ENCODE measurements at regions not wholly inside any gene's neighbourhood (a gene's known extent, or its start where the extent isn't known, plus 50 kb on each side); places are given as distances from the start of the nearest gene placed in this dataset.

DNA sequence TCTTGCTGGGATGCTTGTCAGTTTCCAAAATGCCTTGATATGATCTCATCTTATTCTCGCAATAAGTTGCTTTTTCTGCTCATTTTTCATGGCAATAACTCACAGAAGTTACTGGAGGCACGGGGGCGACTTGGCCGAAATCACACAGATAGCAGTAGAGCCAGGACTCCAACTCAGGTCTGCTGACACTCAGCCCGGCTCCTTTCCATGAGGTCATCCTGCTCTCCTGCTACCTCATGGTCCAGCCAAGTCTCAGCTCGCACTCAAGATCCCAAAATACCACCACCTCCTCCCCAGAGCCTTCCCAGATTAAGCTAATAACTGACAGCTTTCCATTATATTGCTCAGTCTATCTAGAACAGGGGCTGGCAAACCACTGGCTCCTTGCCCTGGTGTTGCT lies 269.5 kb downstream of the MAP2K4 start:
- DNase-seq (ENCODE audit: low spot score), result no peak

DNA sequence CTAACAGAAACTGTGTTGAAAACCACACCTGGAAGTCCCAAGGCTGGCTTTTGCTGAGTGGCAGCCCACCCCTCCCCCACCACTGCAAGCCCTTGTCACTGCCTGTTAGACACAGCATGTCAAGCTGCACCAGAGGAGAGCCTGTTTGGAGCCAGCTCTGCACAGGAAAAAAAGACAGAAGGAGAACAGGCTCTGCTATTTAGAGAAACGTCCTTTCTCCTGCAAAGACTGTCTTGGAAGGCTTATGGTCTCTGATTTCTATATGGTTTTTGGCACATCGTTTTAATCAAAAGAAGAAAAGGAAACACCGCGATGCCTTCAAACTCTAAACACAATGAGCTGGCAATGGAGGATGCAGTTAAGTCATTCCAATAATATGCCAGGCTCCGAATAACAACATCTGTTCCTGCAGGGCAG lies 275.5 kb downstream of the MAP2K4 start:
- DNase-seq (ENCODE audit: low spot score), result no peak

DNA sequence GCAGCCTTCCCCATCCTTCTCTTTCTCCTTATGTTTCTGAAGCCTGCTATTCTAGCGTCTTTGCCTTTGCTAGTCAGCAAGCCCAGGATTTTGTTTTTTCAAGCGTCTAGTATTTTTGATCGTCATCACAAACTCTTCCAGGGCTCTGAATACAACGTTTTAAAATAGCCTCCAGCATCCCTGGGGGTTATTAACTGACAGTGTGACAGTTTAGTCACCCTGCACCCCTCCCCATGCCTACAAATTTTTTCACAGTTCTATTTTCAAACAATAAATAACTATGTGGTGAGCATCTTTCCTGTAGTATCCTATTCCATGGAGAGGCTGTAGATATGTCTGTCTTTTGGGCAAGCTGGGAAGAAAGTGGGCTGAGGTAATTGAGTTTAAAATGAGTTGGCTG lies 280.9 kb downstream of the MAP2K4 start:
- no peak for DNase-seq (ENCODE audit: low spot score)

DNA sequence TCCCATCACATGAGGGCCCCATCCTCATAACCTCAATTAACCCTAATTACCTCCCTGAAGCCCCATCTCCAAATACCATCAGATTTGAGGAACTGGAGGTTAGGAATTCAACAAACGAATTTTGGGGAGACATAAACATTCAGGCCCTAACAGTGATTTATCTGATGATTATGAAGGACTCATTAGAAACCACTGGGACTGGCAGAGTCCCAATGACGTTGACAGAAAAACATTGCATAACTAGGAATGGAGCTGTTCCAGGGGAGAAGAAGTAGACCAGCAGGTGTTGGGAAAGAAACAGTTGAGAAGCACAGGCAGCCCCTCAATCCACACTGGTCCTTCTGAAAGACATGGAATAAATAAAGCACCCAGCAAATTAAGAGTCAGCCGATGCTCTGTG lies 282.0 kb downstream of the MAP2K4 start:
- DNase-seq (ENCODE audit: low spot score), result no peak

DNA sequence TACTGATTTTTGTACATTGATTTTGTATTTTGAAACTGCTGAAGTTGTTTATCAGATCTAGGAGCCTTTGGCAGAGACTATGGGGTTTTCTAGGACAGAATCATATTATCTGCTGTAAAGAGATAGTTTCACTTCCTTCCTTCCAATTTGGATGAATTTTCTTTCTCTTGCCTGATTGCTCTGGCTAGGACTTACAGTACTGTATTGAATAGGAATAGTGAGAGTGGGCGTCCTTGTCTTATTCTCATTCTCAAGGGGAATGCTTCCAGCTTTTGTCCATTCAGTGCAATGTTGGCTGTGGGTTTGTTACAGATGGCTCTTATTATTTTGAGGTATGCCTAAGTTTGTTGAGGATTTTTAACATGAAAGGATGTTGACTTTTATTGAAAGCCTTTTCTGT lies 290.1 kb downstream of the MAP2K4 start:
- no peak for DNase-seq (ENCODE audit: low spot score)

DNA sequence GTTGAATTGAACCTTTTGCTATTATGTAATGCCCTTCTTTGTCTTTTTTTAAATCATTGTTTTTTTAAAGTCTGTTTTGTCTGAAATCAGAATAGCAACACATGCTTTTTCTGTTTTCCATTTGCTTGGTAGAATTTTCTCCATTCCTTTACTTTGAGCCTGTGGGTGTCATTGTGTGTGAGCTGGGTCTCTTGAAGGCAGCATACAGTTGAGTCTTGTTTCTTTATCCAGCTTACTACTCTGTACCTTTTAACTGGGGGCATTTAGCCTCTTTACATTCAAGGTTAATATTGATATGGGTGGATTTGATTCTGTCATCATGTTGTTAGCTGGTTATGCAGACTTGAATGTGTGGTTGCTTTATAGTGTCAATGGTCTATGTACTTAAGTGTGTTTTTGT lies 292.0 kb downstream of the MAP2K4 start:
- DNase-seq (ENCODE audit: low spot score), result no peak

DNA sequence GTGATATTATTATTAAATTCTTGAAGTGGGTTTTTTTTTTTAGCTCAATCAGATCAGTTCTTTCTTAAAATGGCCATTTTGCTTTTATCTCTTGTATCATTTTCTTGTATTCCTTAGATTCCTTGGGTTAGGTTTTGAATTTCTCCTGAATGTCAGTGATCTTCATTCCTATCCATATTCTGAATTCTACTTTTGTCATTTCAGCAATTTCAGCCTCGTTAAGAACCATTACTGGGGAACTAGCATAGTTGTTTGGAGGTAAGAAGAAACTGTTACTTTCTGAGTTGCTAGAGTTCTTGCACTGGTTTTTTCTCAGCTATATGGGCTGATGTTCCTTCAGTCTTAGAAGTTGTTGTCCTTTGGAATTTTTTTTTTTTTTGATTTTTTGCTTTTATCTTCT lies 293.1 kb downstream of the MAP2K4 start:
- DNase-seq (ENCODE audit: low spot score), result no peak

DNA sequence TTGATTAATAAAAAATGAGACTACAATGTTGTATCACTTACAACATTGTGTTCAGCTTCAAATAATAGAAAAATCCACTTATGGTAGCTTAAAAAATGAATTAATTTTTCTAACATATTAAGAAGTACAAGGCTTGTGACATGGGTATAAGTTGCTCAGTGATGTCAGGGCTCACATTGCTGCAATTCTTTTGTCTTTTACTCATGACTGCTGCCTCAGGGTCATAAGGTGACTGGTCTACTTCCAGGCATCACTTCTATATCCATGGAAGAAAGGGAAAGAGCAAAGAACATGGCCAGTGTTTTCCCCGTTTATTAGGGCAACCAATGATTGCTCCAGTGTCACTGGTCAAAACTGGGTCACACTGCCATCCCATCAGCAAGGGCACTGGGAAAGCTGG lies 295.3 kb downstream of the MAP2K4 start:
- no peak for DNase-seq (ENCODE audit: low spot score)

DNA sequence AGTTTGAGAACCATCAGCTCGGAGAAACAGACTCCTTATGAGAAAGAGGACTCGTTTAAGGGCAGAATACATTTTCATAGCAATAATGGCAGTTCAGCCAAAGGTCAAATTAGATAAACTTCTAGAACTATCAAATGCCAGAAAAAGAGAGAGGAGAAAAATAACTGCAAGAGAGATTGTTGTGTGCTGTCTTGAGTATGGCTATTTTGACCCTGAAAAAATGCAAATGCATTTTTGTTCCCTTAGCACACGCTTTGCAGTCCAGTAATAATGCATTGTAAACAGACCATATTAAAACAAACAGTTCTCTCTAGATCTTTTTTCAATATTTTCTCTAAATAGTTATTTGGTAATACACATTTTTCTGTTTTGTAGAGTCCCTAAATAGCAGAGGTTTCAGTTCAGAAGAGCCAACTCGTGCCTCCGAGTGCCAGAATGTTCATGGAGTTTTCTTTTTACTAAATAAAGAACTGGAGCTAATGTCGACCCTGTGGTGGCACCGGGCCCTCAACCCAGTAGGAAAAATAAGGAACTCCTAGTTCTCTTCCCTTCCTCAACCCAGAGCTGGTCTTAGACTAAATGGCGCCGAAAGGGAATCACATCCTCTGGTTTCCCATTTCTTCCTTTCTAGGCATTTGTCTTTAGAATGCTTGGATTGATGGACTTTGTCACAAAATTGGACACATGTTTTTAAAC lies 298.0 kb downstream of the MAP2K4 start:
- DNase-seq (ENCODE audit: low spot score), result no peak

DNA sequence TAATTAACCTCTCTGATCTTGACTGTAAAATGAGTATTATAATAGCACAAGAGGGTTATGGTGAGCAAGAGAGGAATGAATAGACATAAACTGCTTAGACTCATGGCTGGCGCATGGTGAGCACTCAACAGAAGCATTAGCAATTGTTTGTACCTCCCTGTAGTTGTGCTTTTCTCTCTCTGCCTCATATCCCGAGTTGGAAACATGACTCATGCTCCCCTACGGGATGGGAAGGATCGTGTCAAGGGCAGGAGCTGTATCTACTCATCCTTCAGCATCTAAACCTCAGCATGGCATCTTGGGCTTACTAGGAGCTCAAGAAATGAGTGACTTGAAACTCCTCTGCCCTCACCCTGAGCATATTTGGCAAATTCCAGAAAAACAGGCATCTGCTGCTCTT lies 299.6 kb downstream of the MAP2K4 start:
- DNase-seq (ENCODE audit: low spot score), result no peak

DNA sequence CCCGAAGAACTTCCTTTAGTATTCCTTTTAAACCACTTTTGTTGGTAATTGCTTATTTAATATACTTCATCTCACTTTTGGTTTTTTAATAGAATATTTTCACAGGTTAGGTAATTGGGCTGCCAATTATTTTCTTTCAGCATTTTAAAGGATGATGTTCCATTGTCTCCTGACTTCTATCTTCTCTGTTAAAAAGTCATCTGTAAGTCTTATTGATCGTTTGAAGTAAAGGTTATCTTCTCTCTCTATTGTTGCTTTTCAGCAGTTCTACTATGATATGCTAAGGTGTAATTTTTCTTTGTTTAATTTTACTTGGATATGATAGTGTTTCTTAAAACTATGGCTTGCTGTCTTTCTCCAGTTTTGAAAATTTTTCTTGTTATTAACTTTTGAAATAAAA lies 307.5 kb downstream of the MAP2K4 start:
- no peak for DNase-seq (ENCODE audit: low spot score)

DNA sequence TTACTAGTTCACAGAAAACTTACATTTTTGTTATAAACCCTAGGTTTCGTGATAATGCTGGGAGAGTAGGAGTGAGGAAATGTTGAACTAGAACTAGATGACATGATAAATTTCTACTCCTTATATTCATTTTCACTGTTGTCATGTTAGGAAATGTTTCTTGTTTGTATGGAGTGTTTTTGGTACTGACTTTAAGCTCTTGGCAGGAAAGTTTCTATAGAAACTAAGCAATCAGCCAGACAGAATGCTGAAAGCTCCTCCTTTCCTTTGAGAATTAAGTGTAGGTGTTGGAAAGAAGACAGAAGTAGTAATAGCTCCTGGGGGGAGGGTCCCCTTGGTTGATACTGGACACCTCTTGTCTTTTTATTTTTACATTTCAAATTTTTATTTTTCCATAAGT lies 309.8 kb downstream of the MAP2K4 start:
- no peak for DNase-seq (ENCODE audit: low spot score)

DNA sequence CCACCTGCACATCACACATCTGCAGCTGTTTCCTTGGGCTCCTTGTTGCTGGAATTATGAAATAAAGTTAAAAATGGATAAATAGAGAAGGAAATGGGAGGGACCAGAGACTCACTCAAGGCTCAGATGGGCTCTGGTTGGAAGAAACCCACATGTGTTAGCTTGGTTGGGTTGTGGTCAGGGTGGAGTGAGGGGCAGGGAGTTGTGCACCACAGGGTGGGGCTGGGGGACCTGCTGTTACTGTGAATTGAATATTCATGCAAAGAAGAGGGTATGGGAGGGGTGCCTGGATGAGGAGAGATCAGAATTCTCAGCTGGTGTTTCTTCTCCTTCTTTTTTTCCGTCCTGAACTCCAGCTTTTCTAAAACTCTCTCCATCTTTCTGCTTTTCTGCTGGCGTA lies 320.7 kb downstream of the MAP2K4 start:
- DNase-seq (ENCODE audit: low spot score), result no peak

DNA sequence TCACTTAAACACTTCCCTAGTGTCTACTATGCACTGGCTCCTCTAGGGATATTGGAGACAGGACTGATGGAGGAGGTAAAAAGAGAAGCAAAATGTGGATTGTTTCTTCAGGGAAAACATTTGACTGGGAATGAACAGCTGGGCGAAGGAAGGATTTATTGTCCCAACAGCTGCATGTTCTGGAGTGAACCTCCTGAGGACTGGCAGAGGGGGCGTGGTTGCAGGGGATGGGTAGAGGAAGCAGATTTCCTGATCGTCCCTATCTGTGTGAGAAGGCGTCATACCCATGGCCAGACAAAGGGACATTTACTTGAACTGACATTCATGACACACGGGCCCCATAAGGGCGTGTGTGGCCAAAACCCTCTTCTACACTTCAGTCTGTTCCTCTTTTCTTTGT lies 321.5 kb downstream of the MAP2K4 start:
- DNase-seq (ENCODE audit: low spot score), result no peak

DNA sequence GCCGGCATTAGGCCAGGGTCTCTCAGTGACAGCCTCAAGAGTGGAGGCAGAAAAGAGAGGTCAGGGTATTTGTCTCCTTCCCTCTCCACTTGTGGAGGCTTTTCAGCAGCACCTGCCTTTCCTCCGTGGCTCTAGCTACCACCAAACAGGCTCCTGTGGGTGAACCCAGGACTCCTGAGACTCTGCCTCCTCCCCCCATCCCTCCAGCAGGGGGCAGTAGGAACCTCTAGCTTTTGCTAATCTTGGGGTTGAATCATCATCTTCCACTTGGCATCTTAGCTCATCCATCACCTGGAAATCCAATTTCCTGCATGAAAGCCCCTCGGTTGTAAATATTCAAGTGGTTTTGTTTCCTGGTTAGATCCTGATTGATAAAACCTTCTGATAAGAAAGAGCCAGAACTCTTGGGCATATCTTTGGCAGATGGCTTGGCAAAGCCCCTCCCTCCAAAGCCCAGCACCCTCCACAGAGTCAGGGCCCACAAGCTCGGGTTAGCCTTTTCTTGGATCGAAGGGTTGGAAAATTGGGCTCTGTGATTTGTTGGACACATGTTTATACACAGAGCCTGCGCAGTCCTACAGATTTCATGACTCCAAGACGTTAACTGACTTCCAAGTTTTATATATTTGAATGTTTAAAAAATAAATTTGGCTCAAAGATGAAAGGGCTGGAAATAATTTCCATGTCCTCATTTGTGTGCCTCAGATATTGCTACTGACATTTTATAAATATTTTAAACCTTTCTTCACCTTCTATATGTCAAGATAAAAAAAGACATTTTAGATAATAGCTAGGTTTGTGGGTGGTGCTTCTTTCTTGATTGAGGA lies 322.1 kb downstream of the MAP2K4 start:
- DNase-seq (ENCODE audit: low spot score), result no peak

DNA sequence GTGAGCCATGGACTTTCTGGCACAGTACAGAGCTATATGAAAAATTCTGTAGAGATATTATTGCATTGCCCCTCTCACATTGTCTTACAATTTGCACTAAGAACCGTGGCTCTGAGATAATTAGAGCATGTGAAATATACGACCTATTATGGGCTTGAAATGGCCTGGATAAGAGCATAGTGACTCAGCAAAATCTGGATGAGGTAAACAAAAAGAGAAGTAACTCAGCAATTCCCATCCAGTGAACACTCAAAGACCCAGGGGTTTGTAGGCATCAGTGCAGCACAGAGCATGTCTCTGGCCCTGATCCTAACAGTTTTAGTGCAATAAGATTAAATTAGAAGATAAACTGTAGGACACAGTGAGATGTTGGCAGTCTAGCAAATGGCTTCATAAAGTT lies 317.2 kb upstream of the MYOCD start:
- DNase-seq (ENCODE audit: low spot score), result no peak

DNA sequence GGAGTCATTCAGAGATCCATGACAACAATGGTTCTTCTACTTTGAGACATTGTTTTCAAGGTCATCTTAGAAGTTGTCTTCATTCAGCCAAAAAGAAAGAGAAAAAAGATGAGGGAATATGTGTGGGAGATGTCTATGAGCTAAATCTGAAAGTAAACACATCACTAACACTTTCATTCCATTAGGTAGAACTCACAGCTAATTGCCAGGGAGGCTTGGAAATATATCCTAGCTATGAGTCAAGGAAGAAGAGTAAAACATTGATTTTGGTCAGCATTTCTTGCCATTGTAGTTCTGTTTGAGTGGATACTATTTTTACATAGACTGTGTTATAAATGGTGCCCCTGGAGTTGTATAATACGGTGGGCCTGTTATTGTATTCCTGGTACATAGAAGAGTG lies 316.4 kb upstream of the MYOCD start:
- no peak for DNase-seq (ENCODE audit: low spot score)

DNA sequence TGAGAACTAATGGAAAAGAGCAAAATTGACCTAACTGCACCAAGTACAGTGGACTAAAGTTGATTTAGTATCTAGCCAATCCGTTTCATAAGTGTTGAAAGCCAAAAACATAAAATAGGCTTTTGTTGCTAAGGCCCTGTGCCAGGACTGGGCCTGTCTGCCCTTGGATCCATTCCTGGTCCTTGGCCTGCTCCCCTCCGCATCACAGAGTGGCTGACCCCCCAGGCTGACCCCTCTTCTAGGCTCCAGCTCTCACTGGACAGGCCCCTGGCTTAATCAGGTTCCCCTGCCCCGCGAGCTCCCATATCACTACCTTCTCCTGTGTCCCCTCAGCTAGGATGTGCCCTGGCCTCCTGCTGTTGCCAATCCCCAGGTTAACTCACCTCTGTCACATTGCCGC lies 313.6 kb upstream of the MYOCD start:
- DNase-seq (ENCODE audit: low spot score), result no peak

DNA sequence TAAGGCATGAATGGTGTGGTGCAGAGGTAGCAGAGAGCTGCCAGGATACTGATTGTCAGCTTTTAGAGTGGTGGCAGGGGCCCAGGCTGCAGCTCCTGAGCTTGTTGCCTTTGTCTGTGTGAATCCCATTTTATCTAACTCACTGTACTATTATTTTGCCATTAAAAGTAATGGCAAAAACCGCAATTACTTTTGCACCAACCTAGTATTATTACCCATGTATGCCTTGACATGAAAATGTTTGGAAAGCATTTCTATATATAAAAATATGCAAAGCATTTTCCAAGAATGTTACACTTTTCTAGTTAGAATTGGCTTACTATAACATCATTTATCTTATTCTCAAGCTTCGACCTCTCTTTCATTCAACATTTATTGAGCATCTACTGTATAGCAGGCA lies 308.1 kb upstream of the MYOCD start:
- no peak for DNase-seq (ENCODE audit: low spot score)

DNA sequence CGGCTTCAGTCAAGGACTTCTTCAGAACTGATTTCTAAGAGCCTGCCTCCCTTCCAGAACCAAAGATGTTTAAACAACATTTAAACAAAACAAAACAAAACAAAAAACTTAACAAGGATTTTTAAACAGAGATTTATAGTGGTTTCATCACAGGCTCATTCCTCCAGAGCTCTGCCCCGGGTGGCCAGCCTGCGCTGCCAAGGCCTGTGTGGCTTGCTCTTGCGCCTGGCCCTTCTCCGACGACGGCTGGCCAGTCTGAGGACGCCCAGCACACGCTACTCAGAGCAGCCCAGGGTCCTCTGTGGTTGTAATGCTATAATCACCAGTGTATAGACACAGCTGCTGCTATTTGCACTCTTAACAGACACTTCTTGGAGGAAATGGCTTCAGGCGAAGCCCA lies 307.2 kb upstream of the MYOCD start:
- DNase-seq (ENCODE audit: low spot score), result no peak

DNA sequence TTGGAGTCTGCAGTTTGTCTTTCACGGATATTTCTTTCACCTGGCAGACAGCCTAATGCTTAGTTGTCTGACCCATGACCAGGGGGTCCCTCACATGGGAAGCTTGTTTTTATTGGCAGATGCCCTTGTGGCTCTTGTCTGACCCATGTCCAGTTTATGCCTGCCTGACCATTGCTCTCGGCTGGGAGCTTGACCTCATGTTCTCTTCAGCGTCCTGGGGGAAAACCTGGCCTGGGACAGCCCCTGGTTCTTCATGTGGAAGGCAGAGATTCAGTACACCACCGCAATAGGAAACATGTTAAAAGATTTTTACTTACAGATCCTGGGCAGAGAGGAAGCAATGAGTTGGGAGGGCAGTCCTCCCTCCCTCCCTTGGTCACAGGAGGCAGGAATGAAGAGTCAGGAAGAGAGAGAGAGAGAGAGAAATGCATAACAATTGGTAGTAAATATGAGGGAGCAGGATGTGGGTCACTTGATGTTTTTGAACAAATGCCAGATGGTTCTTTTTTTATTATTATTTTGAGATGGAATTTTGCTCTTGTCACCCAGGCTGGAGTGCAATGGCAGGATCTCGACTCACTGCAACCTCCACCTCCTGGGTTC lies 302.7 kb upstream of the MYOCD start:
- DNase-seq (ENCODE audit: low spot score), result no peak

DNA sequence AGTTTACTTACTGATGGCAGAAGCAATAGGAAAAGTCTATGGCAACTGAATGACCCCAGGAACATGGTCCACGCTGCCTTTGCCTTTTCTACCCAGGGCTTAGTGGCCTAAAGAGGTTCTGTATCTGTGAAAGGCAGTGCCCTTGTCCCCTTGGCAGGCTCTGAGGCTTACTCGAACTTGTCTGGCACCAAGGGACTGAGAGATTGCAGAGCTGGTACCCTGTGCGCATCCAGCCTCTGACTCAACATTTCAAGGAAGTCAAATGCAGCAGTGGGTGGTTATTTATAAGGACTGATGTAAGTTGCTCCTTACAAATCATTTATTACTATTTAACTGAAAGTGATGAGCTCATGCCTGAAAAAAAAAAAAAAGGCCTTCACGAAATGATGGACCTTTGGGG lies 299.9 kb upstream of the MYOCD start:
- no peak for DNase-seq (ENCODE audit: low spot score)

DNA sequence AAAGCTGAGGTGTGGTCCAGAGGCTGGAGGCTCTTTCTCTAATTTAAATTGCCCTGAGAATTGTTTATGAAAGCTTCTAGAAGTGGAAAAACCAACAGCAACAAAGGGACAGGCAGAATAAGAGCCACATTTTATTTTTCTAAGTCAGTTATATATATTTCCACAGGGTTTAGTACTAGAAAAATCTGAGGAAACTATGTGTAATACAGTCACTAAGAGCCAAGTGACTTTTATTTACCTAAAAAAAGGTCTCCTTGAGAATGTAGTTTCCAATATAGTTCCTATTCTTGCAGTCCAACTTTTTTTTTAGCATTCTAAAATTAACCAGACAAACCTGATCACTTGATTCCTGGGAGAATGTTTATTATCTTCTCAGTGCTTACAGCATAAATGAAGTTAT lies 296.6 kb upstream of the MYOCD start:
- DNase-seq (ENCODE audit: low spot score), result no peak

Measured in A172 (cell line).